ENCODE measurements at regions not wholly inside any gene's neighbourhood (a gene's known extent, or its start where the extent isn't known, plus 50 kb on each side); places are given as distances from the start of the nearest gene placed in this dataset.

GRCh38 chr5:172530878-172531703 lies 76.8 kb upstream of the SH3PXD2B start:
- no peaks in the 10 kb centered on the region for H3K36me3 Mint-ChIP-seq (ENCODE audit: insufficient read depth)
- no peaks in the 10 kb centered on the region for H3K9me3 Mint-ChIP-seq (ENCODE audit: low read depth)
- DNase-seq (ENCODE audit: low spot score, unreplicated experiment), result no peak
- H3K27me3 Mint-ChIP-seq, result peaks cover 21% of the 10 kb centered on the region
- peaks cover 17% of the 10 kb centered on the region for H3K4me1 Mint-ChIP-seq (ENCODE audit: low read depth)
- TF ChIP-seq CTCF (IDR thresholded peaks at IDR 0.05; ENCODE audit: unreplicated experiment), result no peak
- H3K27ac Mint-ChIP-seq, result no peak overlapping the region
- no peak overlapping the region for H3K4me3 Mint-ChIP-seq (ENCODE audit: low read depth)

- H3K27me3 Mint-ChIP-seq, result peaks cover 21% of the 10 kb centered on the region
- peak overlapping the region; percentile 24 for H3K27ac Mint-ChIP-seq
- no peak overlapping the region for H3K4me3 Mint-ChIP-seq (ENCODE audit: low read depth)
- no peaks in the 10 kb centered on the region for H3K9me3 Mint-ChIP-seq (ENCODE audit: low read depth)
- no peak for DNase-seq (ENCODE audit: low spot score, unreplicated experiment)
- peaks cover 17% of the 10 kb centered on the region for H3K4me1 Mint-ChIP-seq (ENCODE audit: low read depth)
- H3K36me3 Mint-ChIP-seq (ENCODE audit: insufficient read depth), result no peaks in the 10 kb centered on the region
- no peak for TF ChIP-seq CTCF (IDR thresholded peaks at IDR 0.05; ENCODE audit: unreplicated experiment)
Measured at GRCh38 chr5:172530406-172530805, 76.1 kb upstream of the SH3PXD2B start.

- Mint-ChIP-seq H3K9me3 (ENCODE audit: low read depth) (no peaks in the 10 kb centered on the region), H3K4me1 (ENCODE audit: low read depth) (peaks cover 17% of the 10 kb centered on the region), H3K27ac (no peak overlapping the region), H3K36me3 (ENCODE audit: insufficient read depth) (no peaks in the 10 kb centered on the region), H3K27me3 (peaks cover 23% of the 10 kb centered on the region), H3K4me3 (ENCODE audit: low read depth) (no peak overlapping the region)
- no peak for TF ChIP-seq CTCF (IDR thresholded peaks at IDR 0.05; ENCODE audit: unreplicated experiment)
- DNase-seq (ENCODE audit: low spot score, unreplicated experiment), result no peak
Measured at GRCh38 chr5:172529896-172530295, 75.6 kb upstream of the SH3PXD2B start.

- TF ChIP-seq CTCF (IDR thresholded peaks at IDR 0.05; ENCODE audit: unreplicated experiment), result no peak
- Mint-ChIP-seq H3K4me1 (ENCODE audit: low read depth) (peaks cover 17% of the 10 kb centered on the region), H3K4me3 (ENCODE audit: low read depth) (no peak overlapping the region), H3K36me3 (ENCODE audit: insufficient read depth) (no peaks in the 10 kb centered on the region), H3K27ac (no peak overlapping the region), H3K9me3 (ENCODE audit: low read depth) (no peaks in the 10 kb centered on the region), H3K27me3 (peaks cover 28% of the 10 kb centered on the region)
- no peak for DNase-seq (ENCODE audit: low spot score, unreplicated experiment)
Measured at GRCh38 chr5:172528440-172528839, 74.1 kb upstream of the SH3PXD2B start.

- no peak overlapping the region for H3K27ac Mint-ChIP-seq
- no peak for DNase-seq (ENCODE audit: low spot score, unreplicated experiment)
- H3K9me3 Mint-ChIP-seq (ENCODE audit: low read depth), result no peaks in the 10 kb centered on the region
- no peaks in the 10 kb centered on the region for H3K36me3 Mint-ChIP-seq (ENCODE audit: insufficient read depth)
- TF ChIP-seq CTCF (IDR thresholded peaks at IDR 0.05; ENCODE audit: unreplicated experiment), result no peak
- H3K27me3 Mint-ChIP-seq, result peaks cover 30% of the 10 kb centered on the region
- no peak overlapping the region for H3K4me3 Mint-ChIP-seq (ENCODE audit: low read depth)
- H3K4me1 Mint-ChIP-seq (ENCODE audit: low read depth), result peaks cover 10% of the 10 kb centered on the region
Measured at GRCh38 chr5:172527559-172527958, 73.2 kb upstream of the SH3PXD2B start.
